OCI-LY1 (cell line): ENCODE measurements at regions not wholly inside any gene's neighbourhood (a gene's known extent, or its start where the extent isn't known, plus 50 kb on each side); places are given as distances from the start of the nearest gene placed in this dataset.

Experiments
- CTCF ChIP-seq: fragments of 200-600 bp; sonication (generic), shearing (Covaris generic); IDR thresholded peaks from 2 replicates; pipeline ENCODE4 v1.5.1; 2017; ENCODE audit warnings: mild to moderate bottlenecking, antibody characterized with exemption, low read length, moderate library complexity, mixed read lengths
- EZH2 ChIP-seq: fragments of 200-600 bp; sonication (generic), shearing (Covaris generic); IDR thresholded peaks from 2 replicates; pipeline ENCODE4 v1.8.0; 2017; ENCODE audit warnings: borderline replicate concordance, mixed run types, mild to moderate bottlenecking, antibody characterized with exemption, low read length, moderate library complexity, mixed read lengths

GRCh38 chr7:40945788-40946187 is 757.1 kb downstream of the INHBA start:
- no peak for TF ChIP-seq EZH2
- TF ChIP-seq CTCF = no peak
